ENCODE measurements at regions not wholly inside any gene's neighbourhood (a gene's known extent, or its start where the extent isn't known, plus 50 kb on each side); places are given as distances from the start of the nearest gene placed in this dataset.

DNA sequence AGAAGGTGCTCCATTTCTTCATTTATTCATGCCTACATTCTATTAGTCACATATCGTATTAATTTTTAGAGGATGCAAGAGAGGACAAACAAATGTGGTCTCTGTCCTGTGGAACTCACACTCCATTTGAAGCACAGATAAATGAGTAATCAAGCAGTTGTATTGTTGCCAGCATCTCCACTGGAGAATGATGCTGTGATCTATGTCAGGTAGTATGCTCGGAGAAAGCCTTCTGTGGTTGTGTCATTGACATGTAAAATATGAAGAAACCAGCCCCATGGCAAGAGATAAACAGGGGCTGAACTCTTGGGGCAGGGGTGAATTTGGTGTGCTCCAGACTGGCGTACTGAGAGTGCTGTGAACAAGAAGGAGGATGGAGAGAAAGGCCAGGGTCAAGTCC, 101.2 kb downstream of the FASLG start:
- no peak overlapping the region for H3K27ac Mint-ChIP-seq
- no peaks in the 10 kb centered on the region for H3K9me3 Mint-ChIP-seq
- CTCF ChIA-PET, result interaction anchor here (1.1 kb wide), 1 partner anchor 18 kb away, joined by 3 read pairs; no protein-coding TSS in a partner anchor
- DNase-seq, result no peak
- H3K4me3 Mint-ChIP-seq, result no peak overlapping the region
- POLR2A ChIA-PET, result no interaction called here
- H3K27me3 Mint-ChIP-seq, result peaks cover 58% of the 10 kb centered on the region
- no peaks in the 10 kb centered on the region for H3K36me3 Mint-ChIP-seq (ENCODE audit: low read depth)
- H3K4me1 Mint-ChIP-seq, result peaks cover 3% of the 10 kb centered on the region

DNA sequence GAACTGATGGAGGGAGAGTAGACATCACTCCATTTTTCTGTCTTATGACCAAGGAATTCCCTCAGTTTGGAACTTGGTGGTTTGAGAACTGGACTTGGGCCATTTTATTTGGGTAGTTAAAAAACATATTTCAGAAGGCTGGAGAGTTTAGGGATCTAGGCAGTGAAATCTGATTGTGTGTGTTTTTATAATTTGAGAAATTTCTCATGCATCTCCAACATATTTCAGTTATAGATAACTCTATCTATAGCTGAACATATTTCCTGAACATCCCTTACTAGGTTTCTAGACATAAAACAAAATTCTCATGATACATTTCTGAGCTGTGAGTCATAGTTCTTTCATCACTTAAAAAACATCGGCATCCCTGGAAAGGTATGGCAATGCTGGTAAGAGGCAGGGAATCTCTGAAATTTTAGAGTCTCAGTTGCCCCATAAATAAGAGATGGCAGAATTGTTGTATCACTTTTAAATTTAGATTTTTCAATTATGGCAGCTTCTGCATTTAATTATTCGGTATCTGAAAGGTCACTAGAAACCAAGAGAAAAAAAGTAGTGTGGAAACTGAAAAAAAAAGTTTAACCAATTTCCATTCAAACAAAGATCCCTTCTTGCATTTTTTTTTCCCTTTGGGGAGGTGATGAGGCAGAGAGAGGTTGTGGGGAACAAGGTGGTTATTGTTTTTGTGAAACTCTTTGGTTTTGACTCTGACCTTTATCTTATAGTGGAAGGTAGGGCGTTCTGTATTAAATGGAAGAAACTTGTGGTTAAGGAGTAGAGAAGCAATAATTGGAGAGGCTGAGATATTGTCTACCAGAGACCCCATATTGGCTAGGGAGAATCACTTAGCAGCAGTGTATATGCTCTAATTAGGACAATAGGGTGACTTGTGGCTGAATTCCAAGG, 102.9 kb downstream of the FASLG start:
- Mint-ChIP-seq H3K4me1 (no peaks in the 10 kb centered on the region), H3K27ac (no peak overlapping the region), H3K9me3 (no peaks in the 10 kb centered on the region), H3K27me3 (peaks cover 43% of the 10 kb centered on the region), H3K4me3 (no peak overlapping the region), H3K36me3 (ENCODE audit: low read depth) (no peaks in the 10 kb centered on the region)
- CTCF ChIA-PET, result no interaction called here
- no peak for DNase-seq
- POLR2A ChIA-PET, result no interaction called here

DNA sequence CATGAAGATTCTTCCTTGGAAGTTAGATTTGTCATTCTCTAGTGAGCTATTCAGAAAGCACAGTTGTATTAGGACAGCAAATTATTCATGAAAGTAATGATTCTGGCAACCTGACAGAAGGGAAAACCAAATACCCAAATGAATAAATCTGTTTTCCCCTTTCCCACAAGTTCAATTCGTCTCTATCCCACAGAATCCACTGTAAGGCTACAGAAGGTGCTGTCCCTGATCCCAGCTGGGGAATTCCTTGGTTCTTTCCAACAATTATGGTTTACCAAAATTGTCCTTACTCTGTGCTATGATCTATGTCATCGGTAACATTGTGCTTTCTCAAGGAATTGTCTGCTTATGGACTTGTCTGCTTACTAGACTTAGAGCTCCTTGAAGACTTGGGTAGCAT, 104.2 kb downstream of the FASLG start:
- peaks cover 33% of the 10 kb centered on the region for H3K27me3 Mint-ChIP-seq
- H3K4me3 Mint-ChIP-seq, result no peak overlapping the region
- H3K27ac Mint-ChIP-seq, result no peak overlapping the region
- no peak for DNase-seq
- no peaks in the 10 kb centered on the region for H3K9me3 Mint-ChIP-seq
- ChIA-PET CTCF (interaction anchor here (0.6 kb wide), 1 partner anchor 203 kb away, joined by 3 read pairs; no protein-coding TSS in a partner anchor), POLR2A (no interaction called here)
- no peaks in the 10 kb centered on the region for H3K36me3 Mint-ChIP-seq (ENCODE audit: low read depth)
- no peaks in the 10 kb centered on the region for H3K4me1 Mint-ChIP-seq

DNA sequence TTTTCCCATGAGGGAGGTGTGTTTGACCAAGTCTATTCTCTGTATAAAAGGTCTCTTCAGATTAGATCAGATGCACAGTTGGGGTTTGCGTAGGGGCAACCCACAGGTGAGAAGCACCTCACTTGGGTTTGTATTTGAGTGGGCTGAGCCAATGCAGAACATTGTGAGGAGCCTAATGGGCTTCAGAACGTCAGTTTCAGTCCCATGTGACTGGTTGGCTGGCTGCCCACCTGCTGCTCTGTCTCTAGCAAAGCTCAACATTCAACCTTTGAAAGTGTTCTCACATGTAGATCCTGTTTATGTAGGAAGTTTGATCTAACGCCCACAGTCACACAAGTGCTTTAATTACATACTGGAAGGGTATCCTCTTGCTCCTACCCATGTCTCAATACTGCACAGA, 105.5 kb downstream of the FASLG start:
- H3K4me3 Mint-ChIP-seq, result no peak overlapping the region
- no peak for DNase-seq
- H3K27ac Mint-ChIP-seq, result no peak overlapping the region
- ChIA-PET POLR2A (no interaction called here), CTCF (no interaction called here)
- H3K4me1 Mint-ChIP-seq, result no peaks in the 10 kb centered on the region
- peaks cover 26% of the 10 kb centered on the region for H3K27me3 Mint-ChIP-seq
- no peaks in the 10 kb centered on the region for H3K36me3 Mint-ChIP-seq (ENCODE audit: low read depth)
- no peaks in the 10 kb centered on the region for H3K9me3 Mint-ChIP-seq

DNA sequence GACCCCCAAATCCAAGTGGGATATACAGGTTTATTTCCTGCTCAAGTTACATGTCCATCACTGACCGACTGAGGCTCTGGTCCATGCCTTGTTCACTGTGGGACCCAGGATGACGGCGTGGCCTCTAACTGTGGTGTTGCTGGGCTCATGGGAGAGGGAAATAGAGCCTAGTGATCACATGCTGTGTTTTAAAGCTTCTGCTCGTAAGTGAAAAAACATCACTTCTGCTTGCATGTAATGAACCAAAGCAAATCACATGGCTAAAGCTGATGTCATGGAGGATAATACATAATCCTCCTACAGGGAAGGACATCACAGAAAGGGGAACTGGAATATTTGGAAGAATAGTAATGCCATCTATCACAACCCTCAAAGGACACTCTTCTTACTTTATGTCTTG, 107.6 kb downstream of the FASLG start:
- no peak overlapping the region for H3K4me3 Mint-ChIP-seq
- peaks cover 23% of the 10 kb centered on the region for H3K27me3 Mint-ChIP-seq
- no peak for DNase-seq
- CTCF ChIA-PET, result no interaction called here
- POLR2A ChIA-PET, result no interaction called here
- H3K27ac Mint-ChIP-seq, result no peak overlapping the region
- H3K36me3 Mint-ChIP-seq (ENCODE audit: low read depth), result no peaks in the 10 kb centered on the region
- no peaks in the 10 kb centered on the region for H3K9me3 Mint-ChIP-seq
- H3K4me1 Mint-ChIP-seq, result no peaks in the 10 kb centered on the region

DNA sequence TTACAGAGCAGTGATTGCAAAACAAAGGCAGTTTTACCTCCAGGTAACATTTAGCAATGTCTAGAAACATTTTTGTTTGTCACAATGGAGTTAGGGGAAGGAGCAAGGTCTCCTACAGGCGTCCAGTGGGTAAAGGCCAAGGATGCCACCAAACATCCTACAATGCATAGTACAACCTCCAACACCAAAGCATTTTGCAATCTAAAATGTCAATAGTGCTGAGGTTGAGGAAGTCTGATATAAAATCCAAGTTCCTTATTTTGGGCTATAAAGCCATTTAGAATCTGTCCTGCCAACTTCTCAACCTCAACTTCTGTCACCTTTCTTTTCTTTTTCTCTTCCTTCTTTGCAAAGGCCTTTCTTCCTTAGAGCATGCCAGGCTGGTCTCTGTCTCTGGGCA, 111.2 kb downstream of the FASLG start:
- Mint-ChIP-seq H3K4me3 (no peak overlapping the region), H3K4me1 (no peaks in the 10 kb centered on the region), H3K9me3 (no peaks in the 10 kb centered on the region), H3K27ac (no peak overlapping the region), H3K27me3 (peaks cover 9% of the 10 kb centered on the region), H3K36me3 (ENCODE audit: low read depth) (no peaks in the 10 kb centered on the region)
- CTCF ChIA-PET, result no interaction called here
- POLR2A ChIA-PET, result no interaction called here
- no peak for DNase-seq

DNA sequence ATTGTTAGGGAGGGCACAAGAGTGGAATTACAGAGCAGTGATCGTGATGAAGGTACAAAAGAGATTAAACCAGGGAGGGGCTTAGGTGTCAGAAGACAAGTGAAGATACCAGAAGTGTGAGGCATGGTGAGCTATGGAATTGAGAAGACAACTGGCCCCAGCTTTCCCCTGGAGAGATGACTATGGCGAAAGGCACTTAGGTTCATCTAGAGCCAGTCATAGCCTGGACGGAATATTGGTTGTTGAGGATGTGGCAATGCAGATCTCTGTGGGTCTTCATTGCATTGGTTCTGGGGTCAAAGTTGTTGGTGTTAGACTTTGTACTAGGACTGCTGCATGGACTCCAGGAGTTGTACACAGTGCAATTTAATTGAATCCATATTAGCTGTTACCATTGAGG, 115.7 kb downstream of the FASLG start:
- POLR2A ChIA-PET, result no interaction called here

DNA sequence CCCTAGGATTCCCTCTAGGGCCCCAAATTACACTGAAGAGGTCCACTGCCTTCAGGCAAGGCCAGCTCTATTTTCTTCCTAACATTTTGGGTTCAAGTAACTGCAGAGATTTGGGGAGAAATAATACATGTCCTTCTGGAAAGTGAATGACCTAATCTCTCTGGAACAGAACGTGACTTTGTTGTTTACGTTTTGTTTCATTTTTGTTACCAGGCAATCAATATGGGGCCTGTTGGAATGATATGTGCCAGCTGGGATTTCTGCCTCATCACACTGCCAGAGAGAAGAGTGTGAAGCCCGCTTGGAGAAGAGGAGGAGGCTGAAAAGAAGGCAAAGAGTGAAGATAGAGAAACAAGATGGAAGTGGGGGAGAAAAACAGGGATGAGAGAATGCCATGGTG, 116.7 kb downstream of the FASLG start:
- no peaks in the 10 kb centered on the region for H3K36me3 Mint-ChIP-seq (ENCODE audit: low read depth)
- peaks cover 13% of the 10 kb centered on the region for H3K4me1 Mint-ChIP-seq
- no peak for DNase-seq
- no peaks in the 10 kb centered on the region for H3K9me3 Mint-ChIP-seq
- ChIA-PET CTCF (no interaction called here), POLR2A (no interaction called here)
- H3K27me3 Mint-ChIP-seq, result peaks cover 27% of the 10 kb centered on the region
- no peak overlapping the region for H3K27ac Mint-ChIP-seq
- no peak overlapping the region for H3K4me3 Mint-ChIP-seq

More for the DNA sequence above, 115.7 kb downstream of the FASLG start:
- peaks cover 12% of the 10 kb centered on the region for H3K4me1 Mint-ChIP-seq
- H3K4me3 Mint-ChIP-seq, result no peak overlapping the region
- no peak for DNase-seq
- no peaks in the 10 kb centered on the region for H3K36me3 Mint-ChIP-seq (ENCODE audit: low read depth)
- peaks cover 25% of the 10 kb centered on the region for H3K27me3 Mint-ChIP-seq
- CTCF ChIA-PET, result no interaction called here
- H3K27ac Mint-ChIP-seq, result no peak overlapping the region
- H3K9me3 Mint-ChIP-seq, result no peaks in the 10 kb centered on the region

DNA sequence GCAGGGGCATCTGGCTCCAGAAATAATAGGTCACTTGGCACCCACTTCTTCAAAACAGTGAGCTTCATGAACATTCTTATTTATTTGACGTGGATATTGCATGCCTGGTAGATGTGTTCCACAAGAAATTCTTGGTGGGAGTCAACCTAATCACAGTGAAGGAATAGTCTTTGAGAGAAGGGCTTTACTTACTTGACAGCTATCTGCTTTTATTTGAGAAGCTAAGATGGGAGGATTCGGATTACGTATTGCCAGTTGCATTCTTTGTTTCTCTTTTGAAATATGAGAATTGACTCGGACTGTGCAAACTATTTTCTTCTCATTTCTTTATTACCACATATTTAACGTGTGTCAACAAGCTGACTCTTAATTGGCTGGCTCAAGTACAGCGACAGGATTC, 117.2 kb downstream of the FASLG start:
- Mint-ChIP-seq H3K36me3 (ENCODE audit: low read depth) (no peaks in the 10 kb centered on the region), H3K27me3 (peaks cover 24% of the 10 kb centered on the region), H3K4me3 (no peak overlapping the region), H3K4me1 (peaks cover 13% of the 10 kb centered on the region), H3K9me3 (no peaks in the 10 kb centered on the region), H3K27ac (no peak overlapping the region)
- CTCF ChIA-PET, result no interaction called here
- DNase-seq, result no peak
- POLR2A ChIA-PET, result interaction anchor here (0.6 kb wide), 1 partner anchor 70 kb away, joined by 3 read pairs; no protein-coding TSS in a partner anchor

DNA sequence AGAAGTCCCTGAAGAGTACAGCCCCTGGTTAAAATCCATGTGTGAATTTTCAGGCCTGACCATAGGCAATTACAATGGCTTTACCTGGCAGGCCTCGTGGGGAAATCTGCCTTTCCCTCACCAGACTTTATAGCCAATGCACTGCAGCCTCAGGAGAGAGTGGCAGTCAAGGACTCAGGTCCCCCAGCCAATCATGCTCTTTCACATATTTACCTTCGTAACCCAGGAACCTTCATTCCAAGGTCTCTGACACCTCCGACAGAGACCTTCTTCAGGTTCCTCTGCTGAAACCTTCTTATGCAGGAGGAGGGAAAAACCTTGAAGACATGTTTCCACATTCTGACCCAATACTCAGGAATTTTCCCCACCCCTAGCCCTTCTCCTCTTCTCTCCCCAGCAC, 118.9 kb downstream of the FASLG start:
- H3K27ac Mint-ChIP-seq, result no peak overlapping the region
- H3K27me3 Mint-ChIP-seq, result peaks cover 27% of the 10 kb centered on the region
- no peaks in the 10 kb centered on the region for H3K9me3 Mint-ChIP-seq
- ChIA-PET POLR2A (no interaction called here), CTCF (interaction anchor here (1.5 kb wide), 1 partner anchor 425 kb away, joined by 5 read pairs; no protein-coding TSS in a partner anchor)
- DNase-seq, result no peak
- H3K36me3 Mint-ChIP-seq (ENCODE audit: low read depth), result peaks cover 2% of the 10 kb centered on the region
- no peak overlapping the region for H3K4me3 Mint-ChIP-seq
- peaks cover 21% of the 10 kb centered on the region for H3K4me1 Mint-ChIP-seq

DNA sequence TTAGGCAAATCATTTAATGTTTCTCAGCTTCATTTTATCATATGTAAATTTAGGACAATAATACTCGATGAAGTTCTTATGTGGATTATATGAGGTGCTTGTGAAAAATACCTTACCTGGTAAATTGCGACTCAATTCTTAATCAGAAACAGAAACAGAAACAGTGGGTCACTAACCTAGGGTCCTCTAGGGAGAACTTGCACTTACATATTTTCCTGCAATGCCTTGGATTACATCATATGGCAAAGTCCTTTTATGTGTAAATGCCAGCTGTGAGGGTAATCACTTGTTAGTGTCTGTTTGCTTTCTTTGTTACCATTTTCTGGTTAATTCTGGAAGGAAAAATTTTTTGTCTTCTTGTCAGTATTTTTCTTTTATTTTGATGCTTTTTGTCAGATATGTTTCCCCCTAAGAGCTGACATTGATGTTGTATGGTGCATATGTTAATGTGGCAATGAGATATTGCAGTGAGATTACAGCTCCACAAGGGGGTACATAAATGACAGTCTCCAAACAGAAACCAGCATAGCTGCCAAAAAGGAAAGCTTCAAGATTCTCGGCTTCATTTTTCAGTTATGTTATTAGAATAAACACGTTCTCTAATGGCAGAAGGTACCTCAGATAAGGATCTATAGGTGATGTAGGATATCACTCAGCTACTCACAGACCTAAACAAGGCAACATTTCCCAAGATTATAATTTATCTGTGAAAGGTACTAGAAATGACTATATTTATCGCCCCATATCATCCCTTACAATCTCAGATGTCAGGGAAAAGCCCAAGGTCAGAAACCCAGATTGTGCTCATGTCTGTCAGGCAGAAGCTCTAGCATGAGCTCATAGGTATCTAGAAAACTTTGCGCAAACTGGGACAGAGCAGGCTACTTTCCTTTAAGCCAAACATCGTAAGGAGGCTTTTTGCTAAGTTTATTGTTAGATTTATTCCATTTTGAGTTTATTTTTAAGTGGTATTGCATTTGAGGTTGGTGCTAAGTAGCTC, 119.9 kb downstream of the FASLG start:
- ChIA-PET POLR2A (interaction anchor here (1.0 to 1.3 kb wide), 2 partner anchors 22 to 40 kb away, joined by 3 to 4 read pairs; no protein-coding TSS in a partner anchor), CTCF (interaction anchor here (0.8 to 1.7 kb wide), 8 partner anchors 34 to 424 kb away, joined by 3 to 7 read pairs (median 5); no protein-coding TSS in a partner anchor)
- Mint-ChIP-seq H3K27ac (no peak overlapping the region), H3K4me1 (peaks cover 21% of the 10 kb centered on the region), H3K9me3 (no peaks in the 10 kb centered on the region), H3K36me3 (ENCODE audit: low read depth) (peaks cover 3% of the 10 kb centered on the region), H3K27me3 (peaks cover 32% of the 10 kb centered on the region), H3K4me3 (no peak overlapping the region)
- no peak for DNase-seq

DNA sequence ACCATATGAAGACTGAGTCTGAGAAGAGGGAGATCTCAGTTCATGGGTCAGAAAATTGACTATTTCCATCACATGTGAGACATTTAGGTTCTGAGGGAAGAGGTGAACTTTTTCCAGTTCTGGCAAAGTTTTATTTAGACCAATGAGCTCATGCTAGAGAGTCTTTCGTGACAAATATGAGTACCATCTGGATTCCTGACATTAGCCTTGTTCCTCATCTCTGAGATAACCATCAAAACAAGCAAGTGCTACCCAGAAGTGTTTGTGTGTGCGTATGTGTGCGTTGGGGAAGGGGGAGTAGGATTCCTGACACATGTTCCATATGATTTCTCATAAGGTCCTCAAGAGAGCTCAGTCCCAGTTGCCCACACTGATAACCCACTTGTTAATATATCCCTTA, 120.6 kb downstream of the FASLG start:
- Mint-ChIP-seq H3K4me3 (no peak overlapping the region), H3K36me3 (ENCODE audit: low read depth) (peaks cover 3% of the 10 kb centered on the region), H3K9me3 (no peaks in the 10 kb centered on the region), H3K4me1 (peaks cover 21% of the 10 kb centered on the region), H3K27ac (no peak overlapping the region), H3K27me3 (peaks cover 33% of the 10 kb centered on the region)
- POLR2A ChIA-PET, result interaction anchor here (1.0 to 1.3 kb wide), 2 partner anchors 22 to 40 kb away, joined by 3 to 4 read pairs; no protein-coding TSS in a partner anchor
- no peak for DNase-seq
- CTCF ChIA-PET, result interaction anchor here (0.8 to 1.7 kb wide), 8 partner anchors 34 to 423 kb away, joined by 3 to 7 read pairs (median 5); no protein-coding TSS in a partner anchor

DNA sequence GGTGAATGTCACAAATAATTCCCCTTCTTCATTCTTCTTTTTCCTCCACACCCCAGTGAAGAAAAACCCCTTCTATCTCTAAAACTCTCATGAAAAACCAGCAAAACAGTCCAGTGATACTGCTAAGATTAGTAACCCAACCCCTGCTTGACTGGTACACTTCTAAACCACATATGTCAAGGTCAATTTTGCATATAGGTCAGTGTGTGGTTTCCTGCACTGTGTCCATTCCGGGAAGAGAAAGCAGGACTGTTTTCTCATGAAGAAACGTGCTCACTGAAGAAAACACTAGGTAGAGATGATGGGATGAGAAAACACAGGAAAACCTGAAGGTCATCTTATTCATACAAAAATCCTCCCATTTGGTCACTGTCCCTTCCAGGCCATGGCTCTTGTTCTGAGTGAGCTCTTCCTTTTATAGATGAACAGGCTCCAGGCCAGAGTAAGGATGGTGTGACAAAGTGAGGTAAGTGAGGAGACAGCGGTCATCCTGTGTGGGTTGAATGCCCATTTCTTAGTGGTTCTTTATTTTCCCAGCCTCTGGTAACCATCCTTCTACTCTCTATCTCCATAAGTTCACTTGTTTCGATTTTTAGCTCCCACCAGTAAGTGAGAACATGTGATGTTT, 122.7 kb downstream of the FASLG start:
- Mint-ChIP-seq H3K27ac (no peak overlapping the region), H3K27me3 (peaks cover 32% of the 10 kb centered on the region), H3K4me3 (no peak overlapping the region), H3K9me3 (no peaks in the 10 kb centered on the region), H3K36me3 (ENCODE audit: low read depth) (peaks cover 3% of the 10 kb centered on the region), H3K4me1 (peaks cover 21% of the 10 kb centered on the region)
- ChIA-PET POLR2A (no interaction called here), CTCF (no interaction called here)
- no peak for DNase-seq

All from activated CD4-positive, alpha-beta memory T cell treated with anti-CD3 and anti-CD28 coated beads, Interleukin-2, amount 10 ng/mL, durations not matched to agents 7 days and 5 days (primary cell).